H1 (cell line): ENCODE measurements at regions not wholly inside any gene's neighbourhood (a gene's known extent, or its start where the extent isn't known, plus 50 kb on each side); places are given as distances from the start of the nearest gene placed in this dataset.

ENCODE experiments used
- CTCF ChIA-PET: fragments of 300-600 bp; sonication (Branson Sonifier 250); formaldehyde crosslinking; loops from one replicate; lab custom pipeline; 2021; ENCODE audit not compliant: partially characterized antibody; lab: Charles Lee
- POLR2A ChIA-PET: fragments of 300-600 bp; sonication (Branson Sonifier 250); formaldehyde crosslinking; loops from one replicate; lab custom pipeline; 2021; ENCODE audit warnings: inconsistent platforms; ENCODE audit not compliant: partially characterized antibody; lab: Charles Lee
- DNase-seq, 2 experiments: peaks; one replicate each; pipeline versions ENCODE4 v3.0.0 to v3.0.0-alpha.2; 2010 to 2022; ENCODE audit warnings: low spot score in 2 of 2, low read depth in 1 of 2, mixed read lengths in 1 of 2
- FAIRE-seq: peaks from 2 replicates; lab custom pipeline; 2011; peaks lifted over from hg19 to GRCh38; lab: Jason Lieb, UNC
- H2AFZ ChIP-seq: 2 replicates; pipeline ENCODE4 v1.8.1; 2012; ENCODE audit warnings: low read length, inconsistent platforms
- H2AK5ac ChIP-seq: 2 replicates; pipeline ENCODE4 v1.6.1; 2013; ENCODE audit warnings: low read depth, low read length
- H2BK120ac ChIP-seq: replicated peaks from 2 replicates; pipeline ENCODE3; 2013; ENCODE audit warnings: low read depth, low read length, inconsistent platforms
- H2BK12ac ChIP-seq: 2 replicates; pipeline ENCODE4 v1.6.1; 2013; ENCODE audit warnings: low read depth, low read length
- H2BK15ac ChIP-seq: 2 replicates; pipeline ENCODE4 v1.6.1; 2013; ENCODE audit warnings: low read length
- H2BK20ac ChIP-seq: 2 replicates; pipeline ENCODE4 v1.6.1; 2013; ENCODE audit warnings: low read length
- H2BK5ac ChIP-seq: 2 replicates; pipeline ENCODE4 v1.6.1; 2013; ENCODE audit warnings: low read depth, low read length
- H3K14ac ChIP-seq: 2 replicates; pipeline ENCODE4 v1.6.1; 2013; ENCODE audit warnings: inconsistent platforms; ENCODE audit not compliant: insufficient read length
- H3K18ac ChIP-seq: 2 replicates; pipeline ENCODE4 v1.6.1; 2013; ENCODE audit warnings: low read length; ENCODE audit errors: extremely low read depth
- H3K23ac ChIP-seq: 2 replicates; pipeline ENCODE4 v1.6.1; 2013; ENCODE audit warnings: inconsistent platforms; ENCODE audit not compliant: insufficient read length
- H3K23me2 ChIP-seq: 2 replicates; pipeline ENCODE4 v1.6.1; 2013; ENCODE audit warnings: low read depth, low read length
- H3K27ac ChIP-seq: 2 replicates; pipeline ENCODE4 v1.6.1; 2011; ENCODE audit warnings: low read depth, low read length, inconsistent platforms
- H3K27me3 ChIP-seq, 4 experiments: replicated peaks in 1 of 4; 1 replicate in 1 of 4; 2 replicates in 3 of 4; pipeline versions ENCODE4 v1.6.1 to v1.8.1; 2011 to 2013; ENCODE audit warnings: low read length in 3 of 4, mild to moderate bottlenecking in 3 of 4, inconsistent platforms in 2 of 4, mixed read lengths in 2 of 4, moderate library complexity in 1 of 4; ENCODE audit not compliant: control insufficient read depth in 3 of 4, insufficient read depth in 3 of 4; ENCODE audit errors: extremely low read depth in 1 of 4
- H3K36me3 ChIP-seq, 4 experiments: 2 replicates each; pipeline versions ENCODE4 v1.6.1 to v1.8.1; 2011 to 2013; ENCODE audit warnings: mild to moderate bottlenecking in 4 of 4, low read length in 3 of 4, moderate library complexity in 2 of 4, control low read depth in 1 of 4, inconsistent platforms in 1 of 4; ENCODE audit not compliant: insufficient read depth in 4 of 4, control insufficient read depth in 2 of 4
- H3K4ac ChIP-seq: replicated peaks from 2 replicates; pipeline ENCODE3; 2013; ENCODE audit warnings: low read length, low read depth, mixed read lengths, inconsistent platforms; ENCODE audit not compliant: insufficient read length
- H3K4me1 ChIP-seq, 4 experiments: replicated peaks in 1 of 4; 1 replicate in 1 of 4; 2 replicates in 3 of 4; pipeline versions ENCODE4 v1.6.1 to v1.8.1; 2011 to 2013; ENCODE audit warnings: low read length in 3 of 4, inconsistent platforms in 2 of 4, mixed read lengths in 1 of 4; ENCODE audit not compliant: insufficient read depth in 4 of 4, control insufficient read depth in 3 of 4
- H3K4me2 ChIP-seq, 2 experiments: 2 replicates each; pipeline versions ENCODE4 v1.6.1 to v1.8.1; 2011 to 2013; ENCODE audit warnings: low read depth in 2 of 2, low read length in 2 of 2, control low read depth in 1 of 2, inconsistent platforms in 1 of 2, mild to moderate bottlenecking in 1 of 2; ENCODE audit not compliant: insufficient read depth in 1 of 2
- H3K4me3 ChIP-seq, 4 experiments: fragments of 200-600, 300-600 bp in 1 of 4; sonication (generic), shearing (Covaris generic), sonication (Bioruptor Twin) in 1 of 4; 2 replicates each; pipeline versions ENCODE4 v1.5.1 to v1.8.1; 2011 to 2016; ENCODE audit warnings: low read length in 4 of 4, low read depth in 3 of 4, control low read depth in 2 of 4, inconsistent platforms in 2 of 4, mild to moderate bottlenecking in 2 of 4, mixed read lengths in 1 of 4, moderate library complexity in 1 of 4; ENCODE audit not compliant: insufficient read depth in 2 of 4; ENCODE audit errors: extremely low read depth in 1 of 4
- H3K56ac ChIP-seq: replicated peaks from 2 replicates; pipeline ENCODE3; 2013; ENCODE audit warnings: low read depth, mild to moderate bottlenecking, mixed read lengths, low read length, inconsistent platforms; ENCODE audit not compliant: insufficient read length
- H3K79me1 ChIP-seq: 2 replicates; pipeline ENCODE4 v1.6.1; 2013; ENCODE audit warnings: low read depth, low read length, control low read depth
- H3K79me2 ChIP-seq, 2 experiments: 2 replicates each; pipeline versions ENCODE4 v1.6.1 to v1.8.1; 2012 to 2013; ENCODE audit warnings: low read length in 2 of 2, mild to moderate bottlenecking in 2 of 2, inconsistent platforms in 1 of 2; ENCODE audit not compliant: insufficient read depth in 2 of 2, control insufficient read depth in 1 of 2
- H3K9ac ChIP-seq, 4 experiments: replicated peaks in 1 of 4; 1 replicate in 1 of 4; 2 replicates in 3 of 4; pipeline versions ENCODE4 v1.6.1 to v1.8.1; 2011 to 2013; ENCODE audit warnings: low read depth in 3 of 4, low read length in 3 of 4, control low read depth in 2 of 4, mild to moderate bottlenecking in 2 of 4, moderate library complexity in 2 of 4, inconsistent platforms in 1 of 4; ENCODE audit errors: extremely low read depth in 1 of 4
- H3K9me3 ChIP-seq, 2 experiments: 2 replicates each; pipeline versions ENCODE4 v1.6.1 to v1.8.1; 2012 to 2013; ENCODE audit warnings: mild to moderate bottlenecking in 2 of 2, moderate library complexity in 2 of 2, control low read depth in 1 of 2, inconsistent platforms in 1 of 2, low read depth in 1 of 2, low read length in 1 of 2, mixed read lengths in 1 of 2; ENCODE audit not compliant: insufficient read depth in 2 of 2
- H4K20me1 ChIP-seq, 2 experiments: replicated peaks in 1 of 2; 2 replicates each; pipeline versions ENCODE3 to v1.8.1; 2011 to 2013; ENCODE audit warnings: inconsistent platforms in 2 of 2, low read length in 2 of 2, mild to moderate bottlenecking in 1 of 2; ENCODE audit not compliant: insufficient read depth in 2 of 2, control insufficient read depth in 1 of 2
- H4K5ac ChIP-seq: 2 replicates; pipeline ENCODE4 v1.6.1; 2013; ENCODE audit warnings: low read length, low read depth, mixed read lengths, inconsistent platforms; ENCODE audit not compliant: insufficient read length
- H4K8ac ChIP-seq: 2 replicates; pipeline ENCODE4 v1.8.0; 2013; ENCODE audit warnings: mild to moderate bottlenecking, moderate library complexity, low read length, inconsistent platforms; ENCODE audit not compliant: insufficient read depth; ENCODE audit errors: extremely low read depth
- H4K91ac ChIP-seq: replicated peaks from 2 replicates; pipeline ENCODE3; 2013; ENCODE audit warnings: low read length, mixed read lengths, inconsistent platforms; ENCODE audit not compliant: insufficient read length
- EP300 ChIP-seq, 2 experiments: IDR thresholded peaks; 1 replicate in 1 of 2; 2 replicates in 1 of 2; pipeline ENCODE4 v1.6.1; 2011 to 2012; ENCODE audit warnings: low read depth in 2 of 2, low read length in 2 of 2, mild to moderate bottlenecking in 2 of 2, borderline replicate concordance in 1 of 2, inconsistent platforms in 1 of 2, moderate library complexity in 1 of 2
- RFX5 ChIP-seq: IDR thresholded peaks from 2 replicates; pipeline ENCODE4 v1.6.1; 2011; ENCODE audit warnings: low read depth, low read length, improper control_type of control experiment, borderline replicate concordance
- WGBS, 2 experiments: shearing (Covaris generic) in 1 of 2; methylation state at CpG; one replicate each; pipeline versions ENCODE4 v1.1.6 to v1.1.7; 2013 to 2015; ENCODE audit warnings: low lambda C conversion rate in 2 of 2, mixed read lengths in 2 of 2, inconsistent platforms in 1 of 2, low coverage in 1 of 2, missing lambda C conversion rate in 1 of 2; ENCODE audit not compliant: insufficient replicate concordance in 2 of 2, insufficient coverage in 1 of 2, insufficient read length in 1 of 2; ENCODE audit errors: extremely low coverage in 1 of 2, missing lambda C conversion rate in 1 of 2; 5-methylcytosine and 5-hydroxymethylcytosine counted together

GRCh38 chr15:67911727-67912126, 71.9 kb upstream of the RNU6-1 start:
- WGBS, 2 experiments: 0% methylated on average over 1 of the region's 1 CpG; no CpG with 5 or more reads in 1 of the 2 experiments
- Histone ChIP-seq H2AFZ (no peak overlapping the region), H2BK12ac (no peak overlapping the region), H2BK120ac (no peak overlapping the region), H3K27me3 (peaks cover 0 to 1% (median 0%) of the 10 kb centered on the region in 4 experiments; a peak in 1 of 7 replicates), H4K5ac (no peak overlapping the region), H3K9me3 (peaks cover 11 to 15% of the 10 kb centered on the region in 2 experiments), H3K23me2 (no peaks in the 10 kb centered on the region), H3K18ac (no peak overlapping the region), H3K4me3 (no peak overlapping the region), H3K9ac (no peak overlapping the region), H3K4me1 (peaks cover 3 to 13% (median 9%) of the 10 kb centered on the region in 4 experiments), H4K91ac (no peak overlapping the region), H3K23ac (no peak overlapping the region), H2BK20ac (no peak overlapping the region), H3K36me3 (peaks cover 0 to 6% (median 0%) of the 10 kb centered on the region in 4 experiments; a peak in 2 of 8 replicates), H3K79me2 (no peaks in the 10 kb centered on the region), H2BK15ac (no peak overlapping the region), H3K14ac (no peak overlapping the region), H4K8ac (no peak overlapping the region), H3K4me2 (no peak overlapping the region), H4K20me1 (no peaks in the 10 kb centered on the region), H2BK5ac (no peak overlapping the region), H3K27ac (no peak overlapping the region), H3K56ac (no peak overlapping the region), H3K4ac (no peak overlapping the region), H2AK5ac (no peak overlapping the region), H3K79me1 (no peaks in the 10 kb centered on the region)
- FAIRE-seq (no peak), DNase-seq (no peak)
- ChIA-PET POLR2A (no interaction called here), CTCF (no interaction called here)
- TF ChIP-seq EP300 (IDR thresholded peaks at IDR 0.05; ENCODE audit: borderline replicate concordance in 1 of 2, low read depth in 2 of 2, low read length in 2 of 2) (no peak), RFX5 (no peak)
